NCI-H2029 (cell line): ENCODE measurements at regions not wholly inside any gene's neighbourhood (a gene's known extent, or its start where the extent isn't known, plus 50 kb on each side); places are given as distances from the start of the nearest gene placed in this dataset.

Experiments used
- DNase-seq: peaks from one replicate; lab custom pipeline; 2025; lab: John Stamatoyannopoulos, UW

DNA sequence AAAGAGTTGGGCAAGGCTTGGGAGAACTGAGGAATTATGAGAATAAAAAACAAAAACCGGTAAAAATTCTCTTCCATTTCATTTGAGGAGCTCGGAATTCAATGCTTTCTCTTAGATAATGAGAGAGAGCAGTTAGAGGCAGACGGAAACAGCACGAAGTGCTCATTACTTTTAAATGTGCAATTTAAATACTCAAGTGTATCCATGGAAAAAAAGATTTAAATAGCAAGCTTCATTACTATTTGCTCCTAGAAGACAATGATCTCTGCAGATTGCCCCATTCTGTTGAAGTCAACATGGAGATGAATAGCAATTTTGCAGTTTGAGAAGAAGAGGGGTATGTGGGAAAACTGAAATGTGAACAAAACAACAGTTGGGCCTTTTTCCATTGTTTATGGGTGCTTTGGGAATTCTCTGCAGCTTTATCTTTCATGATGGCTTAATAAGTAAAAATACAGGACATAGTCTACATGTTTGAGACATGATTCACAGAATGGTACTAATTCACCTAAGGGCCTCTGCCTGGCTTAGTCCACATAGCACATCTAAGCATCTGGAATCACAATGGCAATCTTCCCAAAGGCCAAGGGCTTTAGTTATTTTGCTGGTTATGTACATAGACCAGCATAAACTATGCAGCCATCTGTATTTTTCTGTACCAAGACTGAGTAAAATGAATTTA is 512.7 kb upstream of the FAT1 start:
- no peak for DNase-seq

GRCh38 chr4:187238646-187239045 is 515.0 kb upstream of the FAT1 start:
- no peak for DNase-seq

GRCh38 chr4:187251896-187252295 is 528.2 kb upstream of the FAT1 start:
- no peak for DNase-seq

- no peak for DNase-seq
Measured at GRCh38 chr4:187256897-187257296, 533.2 kb upstream of the FAT1 start.

GRCh38 chr4:187258651-187259401 is 535.2 kb upstream of the FAT1 start:
- DNase-seq, result no peak

DNA sequence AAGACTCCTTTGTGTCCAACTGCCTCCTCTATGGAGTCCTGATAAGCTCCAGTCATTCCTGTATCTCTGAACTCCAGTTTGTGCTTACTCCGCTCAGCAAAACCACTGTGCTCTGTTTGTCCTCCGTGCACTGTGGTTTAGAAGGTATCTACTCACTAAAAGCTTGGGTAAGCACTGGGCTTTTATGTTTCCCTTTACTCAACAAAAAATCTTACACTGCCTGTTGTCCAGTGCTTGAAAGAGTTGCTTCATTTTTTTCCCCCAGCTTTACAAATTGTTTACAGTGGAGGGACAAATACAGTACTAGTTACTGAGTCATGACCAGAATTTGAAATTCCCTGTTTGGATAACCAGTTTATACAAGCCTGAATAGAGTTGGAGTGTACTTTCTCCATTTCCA is 545.3 kb upstream of the FAT1 start:
- no peak for DNase-seq

GRCh38 chr4:187270154-187270553 is 546.5 kb upstream of the FAT1 start:
- no peak for DNase-seq

- no peak for DNase-seq
Measured at GRCh38 chr4:187271848-187272247, 548.2 kb upstream of the FAT1 start.

DNA sequence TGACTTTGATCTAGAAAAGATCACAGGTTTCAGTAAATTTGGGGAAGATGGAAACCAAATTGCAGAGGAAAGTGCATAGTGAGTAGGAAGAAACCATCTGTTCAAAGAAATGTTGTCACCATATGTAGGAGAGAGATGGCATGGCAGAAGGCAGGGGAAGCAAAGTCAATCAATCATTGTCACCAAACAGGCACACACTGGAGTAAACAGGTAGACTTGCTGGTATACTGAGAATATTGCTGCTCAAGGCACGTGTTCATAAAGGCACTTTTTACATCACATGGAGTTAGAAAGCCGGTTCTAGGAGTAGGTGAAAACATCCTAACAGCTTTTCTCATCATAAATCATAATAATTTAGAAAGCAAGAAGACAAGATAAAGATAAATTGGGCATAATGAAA is 550.5 kb upstream of the FAT1 start:
- no peak for DNase-seq

GRCh38 chr4:187276736-187277408 is 553.2 kb upstream of the FAT1 start:
- no peak for DNase-seq

GRCh38 chr4:187283201-187283955 is 559.7 kb upstream of the FAT1 start:
- no peak for DNase-seq

GRCh38 chr4:187286525-187286924 is 562.9 kb upstream of the FAT1 start:
- DNase-seq, result no peak

DNA sequence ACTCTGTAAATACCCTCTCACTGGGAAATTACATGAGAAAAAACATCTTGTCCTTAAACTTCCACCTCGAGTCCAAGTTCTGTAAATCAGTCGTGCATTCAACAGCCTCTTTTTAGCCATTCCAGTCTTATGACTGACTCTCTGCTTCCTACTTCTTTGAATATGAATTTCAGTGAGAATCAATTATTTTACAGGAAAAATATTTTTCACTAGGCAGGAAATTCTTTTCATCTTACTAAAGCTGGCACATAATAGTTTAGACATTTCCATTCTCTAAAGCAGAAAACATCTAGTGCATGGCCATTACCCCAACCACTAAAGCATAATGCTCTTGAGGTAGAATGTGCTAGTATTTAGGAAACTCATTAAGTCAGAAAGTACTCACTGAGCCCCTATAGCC is 565.7 kb upstream of the FAT1 start:
- DNase-seq, result no peak

- DNase-seq, result no peak
Measured at GRCh38 chr4:187294861-187295260, 571.2 kb upstream of the FAT1 start.

DNA sequence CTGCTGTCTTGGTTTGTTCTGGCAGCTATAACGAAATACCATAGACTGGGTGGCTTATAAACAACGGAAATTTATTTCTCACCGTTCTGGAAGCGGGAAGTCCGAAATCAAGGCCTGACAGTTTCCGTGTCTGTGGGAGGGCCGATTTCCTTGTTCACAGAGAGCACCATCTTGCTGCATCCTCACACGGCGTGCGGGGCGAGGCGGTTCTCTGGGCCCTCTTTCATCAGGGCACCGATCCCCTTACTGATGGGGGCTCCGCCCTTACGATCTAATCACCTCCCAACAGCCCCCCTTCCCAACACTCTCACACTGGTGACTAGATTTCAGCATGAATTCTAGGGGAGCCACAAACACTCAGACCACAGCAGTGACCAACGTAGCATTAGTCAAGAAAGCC is 578.3 kb upstream of the FAT1 start:
- DNase-seq, result no peak

GRCh38 chr4:187302457-187303150 is 578.9 kb upstream of the FAT1 start:
- no peak for DNase-seq

DNA sequence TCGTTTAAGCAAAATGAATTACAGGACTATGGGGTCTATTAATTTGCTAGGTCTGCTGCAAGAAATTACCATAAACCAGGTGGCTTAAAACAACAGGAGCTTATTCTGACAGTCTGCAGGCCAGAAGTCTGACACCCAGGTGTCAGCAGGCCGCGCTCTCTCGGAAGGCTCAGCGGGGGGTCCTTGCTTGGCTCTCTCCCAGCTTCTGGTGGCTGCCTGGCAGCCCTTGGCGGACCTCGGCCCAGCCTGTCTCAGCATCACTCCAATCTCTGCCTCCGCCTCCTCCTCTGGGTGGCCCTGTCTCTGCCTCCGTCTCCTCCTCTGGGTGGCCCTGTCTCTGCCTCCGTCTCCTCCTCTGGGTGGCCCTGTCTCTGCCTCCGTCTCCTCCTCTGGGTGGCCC is 580.5 kb upstream of the FAT1 start:
- DNase-seq, result no peak

- DNase-seq, result no peak
Measured at GRCh38 chr4:187307131-187307530, 583.5 kb upstream of the FAT1 start.

DNA sequence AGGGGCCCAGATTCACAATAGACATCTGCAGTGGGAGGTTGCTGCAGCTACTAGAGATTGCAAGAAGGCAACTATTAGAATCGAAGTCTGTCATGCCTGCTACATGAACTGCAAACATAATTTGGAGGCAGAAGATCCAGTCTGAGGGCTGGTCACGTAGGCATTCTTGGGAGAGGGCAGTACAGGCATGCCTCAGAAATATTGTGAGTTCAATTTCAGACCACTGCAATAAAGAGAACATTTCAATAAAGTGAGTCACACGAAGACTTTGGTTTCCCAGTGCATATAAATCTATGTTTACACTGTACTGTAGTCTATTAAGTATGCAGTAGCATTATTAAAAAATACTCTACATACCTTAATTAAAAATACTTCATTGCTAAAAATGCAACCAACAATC is 585.8 kb upstream of the FAT1 start:
- DNase-seq, result no peak

DNA sequence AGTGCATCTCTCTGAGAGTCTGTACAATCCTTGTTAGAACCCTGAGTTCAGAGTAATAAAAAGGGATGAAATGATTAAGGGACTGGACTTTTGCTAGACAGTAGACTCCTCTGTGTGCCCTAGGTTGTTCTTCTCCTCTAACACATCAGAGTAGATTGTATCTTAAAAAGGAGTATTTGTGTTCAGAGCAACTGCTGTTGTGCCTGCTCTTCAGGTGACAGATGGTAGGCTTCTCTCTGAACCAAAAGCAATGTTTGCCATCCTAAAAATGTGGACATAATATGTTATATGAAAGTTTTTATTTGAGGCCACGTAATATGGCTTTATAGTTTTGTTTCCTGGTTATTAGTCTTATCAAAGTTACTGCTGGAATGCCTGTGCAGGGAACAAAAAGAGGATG is 588.6 kb upstream of the FAT1 start:
- DNase-seq, result no peak

DNA sequence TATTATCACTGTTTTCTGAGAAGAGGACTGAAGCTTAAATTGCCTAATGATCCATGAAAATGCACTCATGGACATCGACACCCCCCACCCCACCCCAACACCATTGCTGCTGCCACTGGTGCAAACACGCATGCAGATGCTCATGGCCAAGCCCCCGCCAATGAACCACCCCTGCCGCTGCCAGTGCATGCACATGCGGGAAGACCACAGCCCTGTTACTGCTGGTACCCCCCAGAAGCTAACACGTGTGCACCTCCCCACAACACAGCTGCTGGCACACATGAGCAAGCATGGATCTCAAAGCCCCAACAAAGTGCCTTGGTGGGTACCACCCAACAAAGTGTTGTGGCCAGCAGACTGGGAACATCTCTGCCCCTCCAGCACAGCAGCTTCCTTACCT is 594.1 kb upstream of the FAT1 start:
- DNase-seq, result no peak

GRCh38 chr4:187321711-187322110 is 598.1 kb upstream of the FAT1 start:
- DNase-seq, result no peak
